ENCODE measurements at regions not wholly inside any gene's neighbourhood (a gene's known extent, or its start where the extent isn't known, plus 50 kb on each side); places are given as distances from the start of the nearest gene placed in this dataset.

- Histone ChIP-seq H3K4me2 (no peak overlapping the region), H3K9me3 (ENCODE audit: insufficient read depth, low read depth) (no peaks in the 10 kb centered on the region), H3K36me3 (ENCODE audit: low read depth) (no peaks in the 10 kb centered on the region), H3K27me3 (ENCODE audit: insufficient read depth, low read depth) (no peaks in the 10 kb centered on the region), H3K4me1 (replicated peaks; ENCODE audit: insufficient read depth) (no peaks in the 10 kb centered on the region), H3K27ac (no peak overlapping the region), H3F3A (ENCODE audit: insufficient read depth, low read depth) (no peaks in the 10 kb centered on the region), H3K4me3 (no peak overlapping the region), H2AFZ (no peak overlapping the region), H4K20me1 (ENCODE audit: insufficient read depth) (no peaks in the 10 kb centered on the region), H3K9me2 (ENCODE audit: insufficient read depth) (peaks cover 3% of the 10 kb centered on the region; the same call in 1 of the 2 replicates), H3K79me2 (ENCODE audit: low read depth) (no peaks in the 10 kb centered on the region)
- ChIA-PET POLR2A (ENCODE audit: unreplicated experiment) (no interaction called here), CTCF (no interaction called here)
- intact Hi-C loops (cut with micrococcal nuclease; ENCODE audit: unreplicated experiment), result no loop called here
- BruUV-seq (replicated peaks), result no TSS peak
- DNase-seq, result no peak
- TF ChIP-seq CTCF (conservative IDR thresholded peaks at IDR 0.05) (no peak), EZH2 (IDR thresholded peaks at IDR 0.05; ENCODE audit: low read depth) (no peak)
Measured at GRCh38 chr6:126110512-126111270, 124.4 kb downstream of the TRMT11 start.

GRCh38 chr6:126111327-126111726, 125.0 kb downstream of the TRMT11 start:
- TF ChIP-seq CTCF (conservative IDR thresholded peaks at IDR 0.05), result no peak
- H3K9me3 ChIP-seq (ENCODE audit: insufficient read depth, low read depth), result no peaks in the 10 kb centered on the region
- intact Hi-C loops (cut with micrococcal nuclease; ENCODE audit: unreplicated experiment), result no loop called here
- POLR2A ChIA-PET (ENCODE audit: unreplicated experiment), result no interaction called here
- no peak overlapping the region for H2AFZ ChIP-seq
- no peak overlapping the region for H3K4me2 ChIP-seq
- BruUV-seq (replicated peaks), result no TSS peak
- H3K4me1 ChIP-seq (replicated peaks; ENCODE audit: insufficient read depth), result no peaks in the 10 kb centered on the region
- H3K27me3 ChIP-seq (ENCODE audit: insufficient read depth, low read depth), result no peaks in the 10 kb centered on the region
- no peaks in the 10 kb centered on the region for H4K20me1 ChIP-seq (ENCODE audit: insufficient read depth)
- no peak for DNase-seq
- H3K36me3 ChIP-seq (ENCODE audit: low read depth), result no peaks in the 10 kb centered on the region
- CTCF ChIA-PET, result no interaction called here
- H3K9me2 ChIP-seq (ENCODE audit: insufficient read depth), result peaks cover 3% of the 10 kb centered on the region; the same call in 1 of the 2 replicates
- H3K4me3 ChIP-seq, result no peak overlapping the region
- no peaks in the 10 kb centered on the region for H3F3A ChIP-seq (ENCODE audit: insufficient read depth, low read depth)
- no peaks in the 10 kb centered on the region for H3K79me2 ChIP-seq (ENCODE audit: low read depth)
- no peak overlapping the region for H3K27ac ChIP-seq

- intact Hi-C loops (cut with micrococcal nuclease; ENCODE audit: unreplicated experiment), result no loop called here
- ChIA-PET CTCF (no interaction called here), POLR2A (ENCODE audit: unreplicated experiment) (interaction anchor here (0.6 kb wide), 1 partner anchor 46 kb away, joined by 5 read pairs; no protein-coding TSS in a partner anchor)
- no peaks in the 10 kb centered on the region for H3K9me3 ChIP-seq (ENCODE audit: insufficient read depth, low read depth)
- H3K9me2 ChIP-seq (ENCODE audit: insufficient read depth), result peaks cover 6% of the 10 kb centered on the region; the same call in 1 of the 2 replicates
- BruUV-seq (replicated peaks), result no TSS peak
- H2AFZ ChIP-seq, result no peak overlapping the region
- no peaks in the 10 kb centered on the region for H3K79me2 ChIP-seq (ENCODE audit: low read depth)
- no peaks in the 10 kb centered on the region for H4K20me1 ChIP-seq (ENCODE audit: insufficient read depth)
- H3K4me3 ChIP-seq, result no peak overlapping the region
- H3K27ac ChIP-seq, result no peak overlapping the region
- TF ChIP-seq EZH2 (IDR thresholded peaks at IDR 0.05; ENCODE audit: low read depth) (no peak), CTCF (conservative IDR thresholded peaks at IDR 0.05) (no peak)
- H3F3A ChIP-seq (ENCODE audit: insufficient read depth, low read depth), result no peaks in the 10 kb centered on the region
- no peaks in the 10 kb centered on the region for H3K4me1 ChIP-seq (replicated peaks; ENCODE audit: insufficient read depth)
- DNase-seq, result peak; percentile 16 to 74
- H3K4me2 ChIP-seq, result no peak overlapping the region
- H3K36me3 ChIP-seq (ENCODE audit: low read depth), result no peaks in the 10 kb centered on the region
- no peaks in the 10 kb centered on the region for H3K27me3 ChIP-seq (ENCODE audit: insufficient read depth, low read depth)
Measured at GRCh38 chr6:126112171-126112632, 125.9 kb downstream of the TRMT11 start.

All from PC-9 (cell line).